SK-N-MC (cell line): ENCODE measurements at regions not wholly inside any gene's neighbourhood (a gene's known extent, or its start where the extent isn't known, plus 50 kb on each side); places are given as distances from the start of the nearest gene placed in this dataset.
"Not testable (repeated sequence)": the region's sequence is repeated elsewhere in the genome, so short reads cannot be mapped to it uniquely, and the experiment has no call there.

Source experiments
- EZH2 ChIP-seq: fragments of 200-600 bp; sonication (generic); IDR thresholded peaks from one replicate; pipeline ENCODE4 v1.6.1; 2017; ENCODE audit warnings: antibody characterized with exemption
- POLR2AphosphoS5 ChIP-seq: IDR thresholded peaks from 2 replicates; pipeline ENCODE4 v1.6.1; 2012; ENCODE audit warnings: mild to moderate bottlenecking, low read depth, low read length, borderline replicate concordance

DNA sequence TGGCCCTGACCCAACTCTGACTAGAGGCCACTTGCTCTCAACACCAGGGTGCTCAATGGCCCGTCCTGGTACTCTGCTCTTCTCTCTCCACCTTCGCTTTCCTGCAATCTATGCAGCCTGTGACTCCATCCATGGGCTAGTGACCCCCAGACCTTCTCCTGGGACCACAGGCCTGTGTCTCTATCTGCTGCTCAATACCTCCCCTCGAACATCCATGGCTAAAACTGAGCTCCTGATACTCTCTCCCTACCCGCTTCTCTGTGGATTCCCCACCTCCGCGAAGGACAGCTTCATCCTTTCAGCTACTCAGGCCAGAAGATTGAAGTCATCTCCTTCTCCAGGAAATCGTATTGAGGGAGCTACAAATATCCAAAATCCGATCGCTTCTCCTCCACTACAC, 363.4 kb downstream of the OR4F29 start:
- not testable (repeated sequence) for TF ChIP-seq POLR2AphosphoS5, EZH2
